Duodenal mucosa (tissue), 2 donors: ENCODE measurements at regions not wholly inside any gene's neighbourhood (a gene's known extent, or its start where the extent isn't known, plus 50 kb on each side); places are given as distances from the start of the nearest gene placed in this dataset.

ENCODE experiments used
- H3K27ac ChIP-seq: one replicate; pipeline ENCODE4 v1.7.0; 2013; ENCODE audit warnings: low read depth, low read length
- H3K27me3 ChIP-seq, 2 donors: one replicate each; pipeline ENCODE4 v1.7.0; 2013; ENCODE audit warnings: low read length in 2 of 2, control low read depth in 1 of 2; ENCODE audit not compliant: insufficient read depth in 2 of 2, control insufficient read depth in 1 of 2
- H3K36me3 ChIP-seq, 2 donors: one replicate each; pipeline ENCODE4 v1.7.0; 2013; ENCODE audit warnings: low read length in 2 of 2, control low read depth in 1 of 2; ENCODE audit not compliant: insufficient read depth in 2 of 2, control insufficient read depth in 1 of 2
- H3K4me1 ChIP-seq, 2 donors: one replicate each; pipeline ENCODE4 v1.7.0; 2013; ENCODE audit warnings: low read length in 2 of 2, control low read depth in 1 of 2; ENCODE audit not compliant: insufficient read depth in 2 of 2, control insufficient read depth in 1 of 2
- H3K4me3 ChIP-seq, 2 donors: one replicate each; pipeline ENCODE4 v1.7.0; 2013; ENCODE audit warnings: low read length in 2 of 2, low read depth in 1 of 2
- H3K9ac ChIP-seq, 2 donors: one replicate each; pipeline ENCODE4 v1.7.0; 2013; ENCODE audit warnings: low read length in 2 of 2, low read depth in 1 of 2
- H3K9me3 ChIP-seq, 2 donors: one replicate each; pipeline ENCODE4 v1.7.0; 2013; ENCODE audit warnings: low read length in 2 of 2, control low read depth in 1 of 2; ENCODE audit not compliant: control insufficient read depth in 1 of 2

DNA sequence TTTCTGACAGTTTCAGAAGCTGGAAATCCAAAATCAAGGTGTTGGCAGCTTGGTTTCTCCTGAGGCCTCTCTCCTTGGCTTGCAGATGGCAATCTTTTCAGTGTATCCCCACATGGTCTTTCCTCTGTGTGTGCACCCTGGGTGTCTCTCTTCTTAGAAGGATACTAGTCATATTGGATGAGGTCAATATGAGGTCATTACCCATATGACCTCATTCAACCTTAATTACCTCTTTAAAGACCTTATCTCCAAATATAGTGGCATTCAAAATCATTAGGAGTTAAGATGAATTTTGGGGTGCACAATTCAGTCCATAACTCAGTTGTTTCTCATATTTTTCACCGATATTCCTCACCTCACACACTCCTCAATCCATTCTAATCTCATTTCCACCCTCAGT lies 92.4 kb upstream of the TGM3 start:
- Histone ChIP-seq H3K9ac (no peak overlapping the region), H3K4me1 (peaks cover 4 to 13% of the 10 kb centered on the region in 2 donors), H3K4me3 (no peak overlapping the region), H3K9me3 (no peaks in the 10 kb centered on the region), H3K36me3 (no peaks in the 10 kb centered on the region), H3K27ac (no peak overlapping the region), H3K27me3 (no peaks in the 10 kb centered on the region)

DNA sequence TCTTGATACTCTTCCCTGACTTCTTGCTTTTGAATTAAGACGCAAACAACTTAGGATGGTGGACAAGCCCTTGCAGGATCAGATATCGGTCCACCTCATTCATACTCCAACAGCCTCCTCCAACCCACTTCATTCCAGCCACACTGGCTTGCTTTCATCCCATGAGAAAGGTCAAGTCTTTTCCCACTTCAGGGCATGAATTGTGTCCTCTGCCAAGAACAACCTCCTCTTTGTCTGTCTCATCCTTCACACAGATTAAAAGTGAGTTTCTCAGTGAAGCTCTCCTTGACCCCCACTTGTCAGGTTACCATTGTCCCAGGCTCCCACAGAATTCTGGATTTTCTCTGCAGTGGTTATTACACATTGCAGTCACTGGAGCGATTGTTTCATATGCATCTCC lies 91.8 kb upstream of the TGM3 start:
- no peak overlapping the region for H3K9ac ChIP-seq
- H3K9me3 ChIP-seq = no peaks in the 10 kb centered on the region
- H3K4me1 ChIP-seq = peaks cover 4 to 13% of the 10 kb centered on the region in 2 donors

DNA sequence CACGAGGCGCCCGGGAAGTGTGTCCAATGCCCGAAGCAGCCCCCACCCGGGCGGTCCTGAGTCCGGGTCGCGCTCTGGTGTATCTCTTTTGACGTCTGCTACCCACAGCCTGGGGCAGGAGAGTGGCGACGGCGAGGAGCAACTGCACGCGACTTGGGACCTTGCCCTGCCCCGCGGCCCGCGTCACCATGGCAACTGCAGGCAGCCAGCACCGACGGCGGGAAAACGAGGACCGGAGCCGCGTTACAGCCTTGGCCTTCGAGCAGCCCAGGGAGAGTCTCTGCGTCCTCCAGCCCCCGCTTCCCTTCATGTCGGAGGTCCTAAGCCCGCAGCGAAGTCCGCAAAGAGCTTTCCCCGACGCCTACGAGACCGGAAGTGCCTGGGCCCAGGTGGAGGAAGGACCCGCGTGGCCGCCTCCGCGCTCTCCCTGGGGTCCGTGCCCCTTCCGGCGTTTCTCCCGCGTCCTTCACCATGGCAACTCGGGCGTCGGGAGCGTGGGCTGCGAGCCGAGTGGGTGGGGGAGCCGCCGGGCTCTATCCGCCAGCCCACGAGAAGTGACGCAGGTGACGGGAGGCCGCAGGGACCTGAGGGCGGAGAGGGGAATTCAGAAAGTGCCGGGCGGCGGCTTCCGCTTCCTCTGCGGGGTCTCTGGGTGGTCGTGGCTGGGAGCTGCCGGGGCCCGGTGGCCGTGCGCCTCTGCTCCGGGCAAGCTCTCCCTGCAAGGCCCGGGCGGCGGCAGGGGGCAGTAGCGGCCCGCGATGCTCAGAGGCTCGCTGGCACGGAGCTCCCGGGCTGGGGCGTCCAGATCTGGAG lies 88.6 kb upstream of the TGM3 start:
- Histone ChIP-seq H3K9ac (peak overlapping the region; percentile 31 to 57), H3K4me3 (peak overlapping the region; percentile 76 to 77), H3K27ac (no peak overlapping the region), H3K4me1 (peaks cover 4 to 13% of the 10 kb centered on the region in 2 donors), H3K27me3 (no peaks in the 10 kb centered on the region), H3K9me3 (no peaks in the 10 kb centered on the region), H3K36me3 (no peaks in the 10 kb centered on the region)

More for the DNA sequence above, 91.8 kb upstream of the TGM3 start:
- Histone ChIP-seq H3K27ac (no peak overlapping the region), H3K36me3 (no peaks in the 10 kb centered on the region), H3K27me3 (no peaks in the 10 kb centered on the region), H3K4me3 (no peak overlapping the region)

DNA sequence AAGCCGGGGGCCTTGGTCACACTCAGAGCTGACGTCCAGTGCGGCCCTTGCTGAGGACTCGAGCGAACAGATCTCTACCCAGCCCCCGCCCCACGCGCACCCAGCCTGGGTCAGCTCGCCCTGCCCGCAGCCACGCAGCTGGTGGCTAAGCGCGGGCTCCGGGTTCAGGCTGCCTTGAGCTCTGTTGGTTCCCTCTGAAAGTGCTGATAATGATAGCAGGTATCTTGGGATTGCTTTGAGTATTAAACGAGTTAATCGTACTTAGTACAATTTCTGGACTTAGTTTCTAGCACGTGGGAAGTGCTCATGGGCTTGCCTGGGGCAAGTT lies 88.1 kb upstream of the TGM3 start:
- peak overlapping the region; percentile 31 to 57 for H3K9ac ChIP-seq

DNA sequence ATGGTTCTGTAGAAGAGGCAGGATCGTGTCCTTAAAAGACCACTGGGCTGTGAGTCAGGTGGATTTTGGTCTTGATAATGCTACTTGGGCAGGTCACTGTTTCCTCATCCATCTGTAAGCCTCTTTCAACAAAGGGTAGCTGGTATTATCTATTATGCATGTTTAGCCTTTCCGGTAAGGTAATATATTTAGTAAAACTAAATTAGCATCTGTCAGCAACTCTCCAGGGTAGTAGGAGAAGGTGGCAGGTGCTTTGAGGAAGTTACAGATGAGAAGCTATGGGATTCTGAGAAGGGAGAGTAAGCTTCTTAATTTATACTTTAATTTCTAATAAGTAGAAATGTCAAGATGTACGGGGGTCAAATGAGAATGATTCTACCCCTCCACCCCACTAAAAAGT lies 86.9 kb upstream of the TGM3 start:
- Histone ChIP-seq H3K4me3 (no peak overlapping the region), H3K9me3 (no peaks in the 10 kb centered on the region), H3K4me1 (peaks cover 4 to 13% of the 10 kb centered on the region in 2 donors), H3K9ac (no peak overlapping the region), H3K27me3 (no peaks in the 10 kb centered on the region), H3K36me3 (no peaks in the 10 kb centered on the region), H3K27ac (no peak overlapping the region)

More for the DNA sequence above, 88.1 kb upstream of the TGM3 start:
- peak overlapping the region; percentile 76 to 77 for H3K4me3 ChIP-seq
- peaks cover 4 to 13% of the 10 kb centered on the region in 2 donors for H3K4me1 ChIP-seq
- no peaks in the 10 kb centered on the region for H3K36me3 ChIP-seq
- no peak overlapping the region for H3K27ac ChIP-seq
- H3K27me3 ChIP-seq = no peaks in the 10 kb centered on the region
- H3K9me3 ChIP-seq = no peaks in the 10 kb centered on the region

DNA sequence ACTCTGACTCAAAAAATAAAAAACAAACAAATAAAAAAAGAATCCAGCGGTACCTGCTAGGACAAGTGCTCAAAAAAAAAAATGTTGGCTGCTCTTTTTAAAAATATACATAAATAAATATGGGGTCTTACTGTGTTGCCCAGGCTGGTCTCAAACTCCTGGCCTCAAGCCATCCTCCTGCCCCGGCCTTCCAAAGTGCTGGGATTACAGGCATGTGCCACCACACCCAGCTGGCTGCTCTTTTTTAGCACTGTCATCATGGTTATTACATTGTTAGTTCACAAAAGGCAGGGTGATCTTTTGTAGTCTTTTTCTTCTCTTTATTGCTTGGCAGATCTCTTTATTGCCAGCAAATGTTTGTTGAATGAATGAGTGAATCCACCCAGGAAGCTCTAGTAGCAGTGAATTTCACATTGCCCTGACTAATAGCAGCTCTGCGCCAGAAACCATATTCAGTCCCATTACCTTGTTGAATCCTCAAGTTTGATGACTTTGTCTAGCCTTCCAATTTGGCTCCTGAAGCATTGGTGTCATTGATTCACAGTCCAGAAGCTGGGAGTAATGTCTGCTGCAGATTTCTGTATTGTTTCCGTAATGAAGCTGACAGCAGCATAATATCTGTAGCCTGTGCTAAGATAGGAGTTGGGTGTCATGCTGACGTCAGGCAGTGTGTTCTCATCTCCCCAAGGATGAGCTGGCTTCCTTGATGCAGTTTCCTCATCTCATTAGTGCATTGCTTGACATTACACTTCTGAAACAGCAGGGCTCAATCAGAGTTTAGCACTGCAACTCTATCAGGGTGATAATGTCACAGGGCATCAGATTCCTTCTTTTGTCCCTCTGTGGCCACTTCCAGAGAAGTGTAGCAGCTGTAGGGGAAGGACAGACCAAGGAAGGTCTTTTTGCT lies 84.9 kb upstream of the TGM3 start:
- no peaks in the 10 kb centered on the region for H3K9me3 ChIP-seq
- H3K27ac ChIP-seq = no peak overlapping the region
- peaks cover 4 to 13% of the 10 kb centered on the region in 2 donors for H3K4me1 ChIP-seq
- no peaks in the 10 kb centered on the region for H3K27me3 ChIP-seq
- no peaks in the 10 kb centered on the region for H3K36me3 ChIP-seq
- no peak overlapping the region for H3K9ac ChIP-seq
- no peak overlapping the region for H3K4me3 ChIP-seq

DNA sequence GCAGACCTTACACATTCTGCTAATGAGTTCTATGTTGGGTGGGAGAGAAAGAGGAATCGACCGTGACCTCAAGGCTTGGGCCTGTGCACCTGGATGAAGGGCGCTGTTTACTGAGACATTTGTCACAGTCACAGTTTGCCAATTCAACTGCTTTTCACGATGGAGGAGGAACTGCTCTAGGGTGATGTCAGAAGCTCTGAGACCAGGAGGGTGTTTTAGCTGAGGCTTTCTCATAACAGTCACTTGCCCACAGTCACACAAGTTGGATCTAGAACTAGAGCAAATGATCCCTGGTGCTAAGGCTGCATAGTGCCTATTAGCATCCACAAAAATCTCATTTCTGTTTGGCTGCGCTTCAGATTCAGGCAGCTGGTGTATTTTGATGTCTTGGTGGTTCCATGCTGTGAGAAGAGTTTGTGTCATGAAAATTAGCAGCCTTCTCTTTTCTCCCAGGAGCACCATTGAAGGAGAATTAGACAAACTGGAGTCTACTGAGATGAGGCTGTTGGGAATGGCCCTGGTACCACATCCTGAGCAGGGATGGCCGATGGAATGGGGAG lies 83.3 kb upstream of the TGM3 start:
- Histone ChIP-seq H3K9me3 (no peaks in the 10 kb centered on the region), H3K27ac (no peak overlapping the region), H3K9ac (no peak overlapping the region), H3K36me3 (no peaks in the 10 kb centered on the region), H3K4me3 (no peak overlapping the region), H3K4me1 (peaks cover 4% of the 10 kb centered on the region in 2 donors), H3K27me3 (no peaks in the 10 kb centered on the region)

DNA sequence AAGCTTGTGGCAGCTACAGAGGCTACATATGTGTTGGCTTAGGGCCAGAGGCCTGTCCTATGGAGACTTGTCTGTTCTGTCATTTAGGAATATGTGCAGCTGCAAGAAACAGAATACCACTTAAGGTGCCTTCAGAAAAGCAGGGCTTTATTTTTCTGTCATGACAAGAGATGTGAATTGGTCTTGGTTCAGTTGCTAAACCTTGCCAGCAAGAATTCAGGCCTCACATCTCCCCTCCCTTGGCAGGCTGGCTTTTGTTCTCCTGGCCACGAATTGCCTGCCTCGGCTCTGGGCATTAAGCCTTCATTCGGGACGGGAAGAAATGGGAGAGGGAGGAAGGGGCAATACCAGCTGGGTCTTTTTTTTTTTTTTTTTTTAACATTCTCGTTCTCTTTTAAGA lies 82.4 kb upstream of the TGM3 start:
- no peaks in the 10 kb centered on the region for H3K9me3 ChIP-seq
- no peak overlapping the region for H3K9ac ChIP-seq
- no peaks in the 10 kb centered on the region for H3K36me3 ChIP-seq
- no peak overlapping the region for H3K4me3 ChIP-seq
- H3K4me1 ChIP-seq = no peaks in the 10 kb centered on the region
- H3K27me3 ChIP-seq = no peaks in the 10 kb centered on the region
- no peak overlapping the region for H3K27ac ChIP-seq

DNA sequence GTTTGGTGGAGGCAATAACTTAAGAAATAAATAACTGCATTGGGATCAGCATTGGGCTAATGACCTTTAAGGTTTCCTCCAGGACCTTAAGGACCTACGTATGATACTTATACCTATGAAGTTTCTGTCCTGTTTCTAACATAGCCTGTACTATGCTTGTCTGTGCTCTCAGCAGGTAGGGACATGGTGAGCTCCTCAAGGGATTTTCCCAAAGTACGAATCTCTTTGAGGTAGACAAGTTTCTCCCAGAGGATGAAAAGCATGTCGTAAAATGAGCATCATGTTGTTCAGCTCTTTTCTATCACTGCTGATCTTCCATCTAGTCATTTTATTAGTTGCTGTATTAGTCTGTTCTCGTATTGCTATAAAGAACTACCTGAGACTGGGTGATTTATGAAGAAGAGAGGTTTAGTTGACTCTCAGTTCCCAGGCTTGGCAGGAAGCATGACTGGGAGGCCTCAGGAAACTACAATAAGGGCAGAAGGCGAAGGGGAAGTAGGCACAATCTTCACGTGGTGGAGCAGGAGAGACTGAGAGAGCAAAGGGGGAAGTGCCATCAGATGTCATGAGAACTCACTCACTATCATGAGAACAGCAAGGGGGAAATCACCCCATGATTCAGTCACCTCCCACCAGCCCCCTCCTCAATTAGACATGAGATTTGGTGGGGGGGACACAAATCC lies 77.8 kb upstream of the TGM3 start:
- peaks cover 0 to 6% of the 10 kb centered on the region in 2 donors for H3K9me3 ChIP-seq
- H3K27me3 ChIP-seq = no peaks in the 10 kb centered on the region
- no peaks in the 10 kb centered on the region for H3K4me1 ChIP-seq
- no peak overlapping the region for H3K4me3 ChIP-seq
- no peak overlapping the region for H3K9ac ChIP-seq
- H3K36me3 ChIP-seq = no peaks in the 10 kb centered on the region
- H3K27ac ChIP-seq = no peak overlapping the region
